NB4 (cell line): ENCODE measurements at regions not wholly inside any gene's neighbourhood (a gene's known extent, or its start where the extent isn't known, plus 50 kb on each side); places are given as distances from the start of the nearest gene placed in this dataset.

Experiments
- DNase-seq: peaks from one replicate; pipeline ENCODE4 v3.0.0; 2010; ENCODE audit warnings: low read depth
- H3K4me3 ChIP-seq: one replicate; pipeline ENCODE4 v1.5.1; 2011; ENCODE audit warnings: mild to moderate bottlenecking, low read depth, low read length, moderate library complexity
- MYC ChIP-seq: IDR thresholded peaks from 2 replicates; pipeline ENCODE4 v1.6.1; 2011; ENCODE audit warnings: low read depth, low read length
- POLR2A ChIP-seq: IDR thresholded peaks from 2 replicates; pipeline ENCODE4 v1.6.1; 2011; ENCODE audit warnings: mild to moderate bottlenecking; ENCODE audit not compliant: insufficient read length; ENCODE audit errors: extremely low read depth
- TF ChIP-seq, protein P1 (sequence below): IDR thresholded peaks from 2 replicates; pipeline ENCODE4 v1.6.1; 2011; ENCODE audit warnings: low read depth, low read length
- TF ChIP-seq, protein P2 (sequence below): IDR thresholded peaks from one replicate; pipeline ENCODE4 v1.5.1; 2012; ENCODE audit warnings: low read depth, low read length

DNA sequence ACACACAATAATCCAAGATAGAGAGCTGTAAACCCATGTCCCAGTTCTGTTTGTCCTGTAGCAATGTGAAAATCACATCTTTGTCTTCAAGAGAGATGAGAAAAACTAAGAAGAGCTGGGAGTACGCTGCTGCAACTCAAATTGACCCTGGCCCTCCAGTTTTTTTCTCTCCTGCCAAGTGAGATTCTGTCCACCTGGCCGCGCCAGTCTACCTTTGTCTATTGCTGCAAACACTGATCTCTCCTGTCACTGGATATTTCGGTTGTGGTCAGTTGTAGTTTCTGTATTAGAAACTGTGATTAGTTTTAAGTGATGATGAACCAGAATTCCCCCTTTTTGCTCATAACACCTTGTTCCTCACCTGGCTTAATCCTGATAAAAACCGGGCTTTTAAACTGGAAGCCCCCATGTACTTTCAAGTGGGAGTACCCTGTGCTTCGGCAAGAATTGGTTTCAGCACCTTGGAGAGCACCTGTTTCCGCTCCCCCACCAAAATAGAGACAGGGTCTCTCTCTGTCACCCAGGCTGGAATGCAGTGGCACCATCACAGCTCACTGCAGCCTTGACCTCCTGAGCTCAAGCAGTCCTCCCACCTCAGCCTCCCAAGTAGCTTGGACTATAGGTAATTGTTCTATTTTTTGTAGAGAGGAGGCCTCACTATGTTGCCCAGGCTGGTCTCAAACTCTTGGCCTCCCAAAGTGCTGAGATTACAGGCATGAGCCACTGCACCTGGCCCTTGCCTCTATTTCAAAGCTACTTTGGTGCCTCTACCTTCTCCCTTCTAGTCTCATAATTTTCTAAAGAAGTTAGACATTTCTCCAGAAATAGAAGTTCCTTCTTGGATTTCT, 156.8 kb downstream of the PHETA1 start:
- no peak for TF ChIP-seq POLR2A
- TF ChIP-seq MYC, result no peak
- TF ChIP-seq, protein P1, sequence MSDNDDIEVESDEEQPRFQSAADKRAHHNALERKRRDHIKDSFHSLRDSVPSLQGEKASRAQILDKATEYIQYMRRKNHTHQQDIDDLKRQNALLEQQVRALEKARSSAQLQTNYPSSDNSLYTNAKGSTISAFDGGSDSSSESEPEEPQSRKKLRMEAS, result 0 out of 2 replicates have a peak, but pooled peaks have one; percentile 15
- TF ChIP-seq, protein P2, sequence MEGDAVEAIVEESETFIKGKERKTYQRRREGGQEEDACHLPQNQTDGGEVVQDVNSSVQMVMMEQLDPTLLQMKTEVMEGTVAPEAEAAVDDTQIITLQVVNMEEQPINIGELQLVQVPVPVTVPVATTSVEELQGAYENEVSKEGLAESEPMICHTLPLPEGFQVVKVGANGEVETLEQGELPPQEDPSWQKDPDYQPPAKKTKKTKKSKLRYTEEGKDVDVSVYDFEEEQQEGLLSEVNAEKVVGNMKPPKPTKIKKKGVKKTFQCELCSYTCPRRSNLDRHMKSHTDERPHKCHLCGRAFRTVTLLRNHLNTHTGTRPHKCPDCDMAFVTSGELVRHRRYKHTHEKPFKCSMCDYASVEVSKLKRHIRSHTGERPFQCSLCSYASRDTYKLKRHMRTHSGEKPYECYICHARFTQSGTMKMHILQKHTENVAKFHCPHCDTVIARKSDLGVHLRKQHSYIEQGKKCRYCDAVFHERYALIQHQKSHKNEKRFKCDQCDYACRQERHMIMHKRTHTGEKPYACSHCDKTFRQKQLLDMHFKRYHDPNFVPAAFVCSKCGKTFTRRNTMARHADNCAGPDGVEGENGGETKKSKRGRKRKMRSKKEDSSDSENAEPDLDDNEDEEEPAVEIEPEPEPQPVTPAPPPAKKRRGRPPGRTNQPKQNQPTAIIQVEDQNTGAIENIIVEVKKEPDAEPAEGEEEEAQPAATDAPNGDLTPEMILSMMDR, result no peak
- no peak overlapping the region for H3K4me3 ChIP-seq
- DNase-seq, result peak; percentile 51

DNA sequence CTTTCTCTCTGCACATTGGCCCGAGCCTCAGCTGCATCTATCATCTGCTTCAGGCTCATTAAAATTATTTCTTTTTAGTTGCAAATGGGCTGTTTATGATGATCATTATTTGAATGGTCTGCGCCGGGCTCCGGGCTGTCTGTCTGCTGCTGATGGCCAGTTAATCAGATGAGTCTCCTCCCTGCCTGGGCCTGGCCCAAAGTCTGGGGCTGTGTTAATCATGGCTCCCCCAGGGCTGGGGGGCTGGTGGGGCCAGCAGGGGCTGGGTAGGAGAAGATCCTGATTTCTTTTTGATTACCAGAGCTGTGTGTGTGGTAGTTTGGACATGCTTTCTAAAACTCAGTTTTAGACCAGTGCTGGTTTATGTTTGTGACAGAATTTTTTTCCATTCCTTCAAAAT, 159.1 kb downstream of the PHETA1 start:
- no peak for TF ChIP-seq POLR2A
- no peak for DNase-seq
- no peak overlapping the region for H3K4me3 ChIP-seq

DNA sequence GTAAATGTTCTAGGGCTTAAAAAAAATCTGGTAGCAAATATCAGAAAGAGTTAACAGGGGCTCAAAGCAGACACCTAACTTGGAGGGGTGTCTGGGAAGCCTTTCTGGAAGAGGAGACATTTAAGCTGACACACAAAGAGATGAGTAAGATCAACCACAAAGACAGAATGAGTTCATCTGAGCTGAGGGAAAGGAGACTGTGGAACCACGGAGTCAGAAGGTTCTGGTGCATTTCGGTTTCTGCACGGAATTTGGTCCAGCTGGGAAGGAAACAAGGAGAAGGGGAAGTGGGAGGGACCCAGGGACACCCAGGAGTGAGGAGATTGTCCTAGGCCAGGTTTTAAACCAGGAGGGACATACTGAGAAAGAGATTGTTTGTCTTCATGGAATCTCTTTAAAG, 161.1 kb downstream of the PHETA1 start:
- no peak for TF ChIP-seq MYC
- TF ChIP-seq POLR2A, result no peak
- TF ChIP-seq, protein P1, result no peak
- TF ChIP-seq, protein P2, result no peak
- no peak overlapping the region for H3K4me3 ChIP-seq
- DNase-seq, result no peak

DNA sequence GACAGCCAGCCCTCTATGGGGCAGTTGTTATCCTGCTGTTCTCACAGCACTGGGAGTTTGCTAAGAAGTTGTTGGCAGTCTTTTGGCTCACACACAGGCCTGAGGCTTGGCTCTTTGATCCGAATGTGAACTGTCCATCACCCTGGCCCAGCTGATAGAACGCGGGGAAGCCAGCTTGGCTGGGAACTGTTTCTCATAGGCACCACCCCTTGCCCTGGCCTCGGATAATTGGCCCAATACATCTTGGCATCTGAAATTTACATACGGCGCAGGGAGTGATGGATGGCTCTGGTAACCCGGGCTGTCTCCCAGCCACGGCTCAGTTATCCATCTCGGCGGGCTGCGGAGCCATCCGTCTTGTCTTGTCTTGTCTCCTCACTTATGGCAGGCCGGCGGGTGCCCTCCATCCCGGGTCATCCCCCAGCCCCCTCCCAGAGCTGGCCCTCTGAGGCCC, 164.1 kb downstream of the PHETA1 start:
- TF ChIP-seq, protein P2, result no peak
- TF ChIP-seq, protein P1, result no peak
- TF ChIP-seq POLR2A (no peak), MYC (no peak)
- DNase-seq, result no peak
- no peak overlapping the region for H3K4me3 ChIP-seq

DNA sequence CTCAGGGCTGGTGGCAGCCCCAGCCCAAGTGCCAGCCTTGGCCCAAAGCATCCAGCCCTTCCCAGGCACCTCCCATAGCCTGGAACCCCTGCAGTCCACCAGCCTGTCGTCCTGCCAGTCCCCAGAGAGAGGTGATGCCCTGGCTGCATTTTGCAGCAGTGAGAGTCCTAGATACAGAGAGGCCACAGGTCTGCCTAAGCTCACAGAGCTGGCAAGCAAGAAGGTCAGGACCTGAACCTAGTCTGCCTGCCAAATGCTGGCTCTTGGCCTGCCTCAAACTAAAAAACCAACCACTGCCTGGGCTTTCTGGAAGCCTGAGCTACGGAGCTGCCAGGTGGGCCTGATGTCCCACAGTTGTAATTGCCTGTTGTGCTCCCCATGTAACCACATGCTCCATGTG, 164.9 kb downstream of the PHETA1 start:
- DNase-seq, result no peak
- no peak overlapping the region for H3K4me3 ChIP-seq
- TF ChIP-seq MYC, result no peak
- TF ChIP-seq, protein P1, result no peak
- TF ChIP-seq POLR2A, result no peak
- TF ChIP-seq, protein P2, result no peak

DNA sequence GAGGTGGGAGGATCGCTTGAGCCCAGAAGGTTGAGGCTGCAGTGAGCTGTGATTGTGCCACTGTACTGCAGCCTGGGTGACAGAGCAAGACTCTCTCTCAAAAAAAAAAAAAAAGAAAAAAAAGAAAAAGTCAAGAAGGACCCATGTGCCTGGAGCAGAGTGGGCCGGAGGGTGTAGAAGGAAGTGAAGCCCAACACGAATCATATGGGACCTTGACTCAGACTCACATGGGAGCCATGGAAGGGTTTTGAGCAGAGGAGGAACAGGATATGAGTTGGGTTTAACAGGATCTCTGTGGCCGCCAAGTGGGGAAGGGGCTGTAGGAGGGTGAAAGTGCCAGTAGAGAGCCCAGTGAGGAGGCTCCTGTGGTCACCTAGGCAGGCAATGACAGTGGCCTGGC, 165.4 kb downstream of the PHETA1 start:
- DNase-seq, result peak; percentile 43
- TF ChIP-seq MYC (no peak), POLR2A (no peak)
- TF ChIP-seq, protein P2, result no peak
- TF ChIP-seq, protein P1, result no peak
- no peak overlapping the region for H3K4me3 ChIP-seq
